ENCODE measurements at regions not wholly inside any gene's neighbourhood (a gene's known extent, or its start where the extent isn't known, plus 50 kb on each side); places are given as distances from the start of the nearest gene placed in this dataset.

GRCh38 chr13:33697926-33698325, 120.0 kb upstream of the RFC3 start:
- TF ChIP-seq, protein P1, sequence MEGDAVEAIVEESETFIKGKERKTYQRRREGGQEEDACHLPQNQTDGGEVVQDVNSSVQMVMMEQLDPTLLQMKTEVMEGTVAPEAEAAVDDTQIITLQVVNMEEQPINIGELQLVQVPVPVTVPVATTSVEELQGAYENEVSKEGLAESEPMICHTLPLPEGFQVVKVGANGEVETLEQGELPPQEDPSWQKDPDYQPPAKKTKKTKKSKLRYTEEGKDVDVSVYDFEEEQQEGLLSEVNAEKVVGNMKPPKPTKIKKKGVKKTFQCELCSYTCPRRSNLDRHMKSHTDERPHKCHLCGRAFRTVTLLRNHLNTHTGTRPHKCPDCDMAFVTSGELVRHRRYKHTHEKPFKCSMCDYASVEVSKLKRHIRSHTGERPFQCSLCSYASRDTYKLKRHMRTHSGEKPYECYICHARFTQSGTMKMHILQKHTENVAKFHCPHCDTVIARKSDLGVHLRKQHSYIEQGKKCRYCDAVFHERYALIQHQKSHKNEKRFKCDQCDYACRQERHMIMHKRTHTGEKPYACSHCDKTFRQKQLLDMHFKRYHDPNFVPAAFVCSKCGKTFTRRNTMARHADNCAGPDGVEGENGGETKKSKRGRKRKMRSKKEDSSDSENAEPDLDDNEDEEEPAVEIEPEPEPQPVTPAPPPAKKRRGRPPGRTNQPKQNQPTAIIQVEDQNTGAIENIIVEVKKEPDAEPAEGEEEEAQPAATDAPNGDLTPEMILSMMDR (IDR thresholded peaks at IDR 0.05): no peak
- TF ChIP-seq POLR2A (IDR thresholded peaks at IDR 0.05): no peak
